Neural progenitor cell (in vitro differentiated cells): ENCODE measurements at regions not wholly inside any gene's neighbourhood (a gene's known extent, or its start where the extent isn't known, plus 50 kb on each side); places are given as distances from the start of the nearest gene placed in this dataset.

ENCODE experiments used
- CTCF ChIP-seq: fragments of 200-600 bp; sonication (generic); IDR thresholded peaks from 2 replicates; pipeline ENCODE4 v1.5.1; 2017; ENCODE audit warnings: antibody characterized with exemption, mild to moderate bottlenecking
- EZH2 ChIP-seq: fragments of 200-600 bp; sonication (generic); IDR thresholded peaks from 2 replicates; pipeline ENCODE4 v1.6.1; 2017; ENCODE audit warnings: antibody characterized with exemption, mild to moderate bottlenecking, moderate library complexity

- TF ChIP-seq CTCF (no peak), EZH2 (no peak)
Observed at GRCh38 chr1:17883136-17883535, 128.0 kb downstream of the ACTL8 start.
